OCI-LY1 (cell line): ENCODE measurements at regions not wholly inside any gene's neighbourhood (a gene's known extent, or its start where the extent isn't known, plus 50 kb on each side); places are given as distances from the start of the nearest gene placed in this dataset.

Experiments used
- EZH2 ChIP-seq: fragments of 200-600 bp; sonication (generic), shearing (Covaris generic); IDR thresholded peaks from 2 replicates; pipeline ENCODE4 v1.8.0; 2017; ENCODE audit warnings: borderline replicate concordance, mixed run types, mild to moderate bottlenecking, antibody characterized with exemption, low read length, moderate library complexity, mixed read lengths
- TF ChIP-seq, protein P1 (sequence below): fragments of 200-600 bp; sonication (generic), shearing (Covaris generic); IDR thresholded peaks from 2 replicates; pipeline ENCODE4 v1.5.1; 2017; ENCODE audit warnings: mild to moderate bottlenecking, antibody characterized with exemption, low read length, moderate library complexity, mixed read lengths

DNA sequence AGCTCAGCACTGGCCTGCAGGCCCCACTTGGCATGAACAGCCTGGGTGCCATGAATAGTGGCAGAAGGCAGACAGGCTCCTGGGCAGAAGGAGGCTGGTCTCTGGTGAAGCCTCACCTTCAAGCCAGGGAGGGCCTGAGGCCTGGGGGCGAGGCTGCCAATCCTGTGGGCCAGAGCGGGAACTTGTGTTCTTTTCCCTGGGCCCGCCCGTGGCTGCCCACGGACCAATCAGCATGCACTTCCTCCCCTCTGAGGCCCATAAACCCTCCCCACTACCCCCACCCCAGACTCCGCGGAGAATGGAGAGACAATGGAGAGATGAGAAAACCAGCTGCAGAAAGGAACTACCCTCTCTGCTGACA, 283.8 kb upstream of the ROBO1 start:
- TF ChIP-seq, protein P1, sequence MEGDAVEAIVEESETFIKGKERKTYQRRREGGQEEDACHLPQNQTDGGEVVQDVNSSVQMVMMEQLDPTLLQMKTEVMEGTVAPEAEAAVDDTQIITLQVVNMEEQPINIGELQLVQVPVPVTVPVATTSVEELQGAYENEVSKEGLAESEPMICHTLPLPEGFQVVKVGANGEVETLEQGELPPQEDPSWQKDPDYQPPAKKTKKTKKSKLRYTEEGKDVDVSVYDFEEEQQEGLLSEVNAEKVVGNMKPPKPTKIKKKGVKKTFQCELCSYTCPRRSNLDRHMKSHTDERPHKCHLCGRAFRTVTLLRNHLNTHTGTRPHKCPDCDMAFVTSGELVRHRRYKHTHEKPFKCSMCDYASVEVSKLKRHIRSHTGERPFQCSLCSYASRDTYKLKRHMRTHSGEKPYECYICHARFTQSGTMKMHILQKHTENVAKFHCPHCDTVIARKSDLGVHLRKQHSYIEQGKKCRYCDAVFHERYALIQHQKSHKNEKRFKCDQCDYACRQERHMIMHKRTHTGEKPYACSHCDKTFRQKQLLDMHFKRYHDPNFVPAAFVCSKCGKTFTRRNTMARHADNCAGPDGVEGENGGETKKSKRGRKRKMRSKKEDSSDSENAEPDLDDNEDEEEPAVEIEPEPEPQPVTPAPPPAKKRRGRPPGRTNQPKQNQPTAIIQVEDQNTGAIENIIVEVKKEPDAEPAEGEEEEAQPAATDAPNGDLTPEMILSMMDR = no peak
- no peak for TF ChIP-seq EZH2
